HEK293T (cell line): ENCODE measurements at regions not wholly inside any gene's neighbourhood (a gene's known extent, or its start where the extent isn't known, plus 50 kb on each side); places are given as distances from the start of the nearest gene placed in this dataset.

ENCODE experiments used
- ARNT ChIP-seq: fragments of 450-650 bp; IDR thresholded peaks from 2 replicates; pipeline ENCODE4 v1.6.1; 2017; ENCODE audit warnings: mild to moderate bottlenecking
- BHLHE40 ChIP-seq: fragments of 450-650 bp; IDR thresholded peaks from 2 replicates; pipeline ENCODE4 v1.6.1; 2016; ENCODE audit warnings: mild to moderate bottlenecking, moderate library complexity, borderline replicate concordance
- FOXM1 ChIP-seq: fragments of 450-650 bp; IDR thresholded peaks from 2 replicates; pipeline ENCODE4 v1.6.1; 2017; ENCODE audit warnings: mild to moderate bottlenecking, borderline replicate concordance
- LEF1 ChIP-seq: fragments of 450-650 bp; IDR thresholded peaks from 2 replicates; pipeline ENCODE4 v1.6.1; 2017; ENCODE audit warnings: mild to moderate bottlenecking, borderline replicate concordance
- SP1 ChIP-seq: fragments of 450-650 bp; IDR thresholded peaks from 2 replicates; pipeline ENCODE4 v1.6.1; 2017
- SUZ12 ChIP-seq: fragments of 450-650 bp; IDR thresholded peaks from 2 replicates; pipeline ENCODE4 v1.6.1; 2016; ENCODE audit warnings: mild to moderate bottlenecking
- TF ChIP-seq, protein P1 (sequence below): fragments of 450-650 bp; IDR thresholded peaks from 2 replicates; pipeline ENCODE4 v1.6.1; 2016

DNA sequence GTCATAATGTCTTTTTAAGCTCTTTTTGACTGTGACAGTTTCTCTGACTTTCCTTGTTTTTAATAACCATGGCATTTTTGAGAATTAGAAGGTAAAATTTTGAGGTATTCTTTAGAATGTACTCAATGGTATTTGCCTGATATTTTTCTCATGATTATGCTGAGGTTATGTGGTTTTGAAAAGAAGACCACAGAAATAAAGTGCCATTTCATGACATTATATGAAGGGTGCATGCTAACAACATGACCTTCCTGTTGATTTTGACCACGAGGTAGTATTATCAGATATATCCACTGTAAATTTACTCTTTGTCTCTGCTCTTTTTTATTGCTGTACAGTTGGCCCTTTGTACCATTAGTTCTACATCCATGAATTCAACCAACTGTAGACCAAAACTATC lies 1418.5 kb downstream of the PLA2G4A start:
- TF ChIP-seq SP1 (no peak), SUZ12 (no peak), FOXM1 (no peak), LEF1 (no peak), BHLHE40 (no peak), ARNT (no peak)
- TF ChIP-seq, protein P1, sequence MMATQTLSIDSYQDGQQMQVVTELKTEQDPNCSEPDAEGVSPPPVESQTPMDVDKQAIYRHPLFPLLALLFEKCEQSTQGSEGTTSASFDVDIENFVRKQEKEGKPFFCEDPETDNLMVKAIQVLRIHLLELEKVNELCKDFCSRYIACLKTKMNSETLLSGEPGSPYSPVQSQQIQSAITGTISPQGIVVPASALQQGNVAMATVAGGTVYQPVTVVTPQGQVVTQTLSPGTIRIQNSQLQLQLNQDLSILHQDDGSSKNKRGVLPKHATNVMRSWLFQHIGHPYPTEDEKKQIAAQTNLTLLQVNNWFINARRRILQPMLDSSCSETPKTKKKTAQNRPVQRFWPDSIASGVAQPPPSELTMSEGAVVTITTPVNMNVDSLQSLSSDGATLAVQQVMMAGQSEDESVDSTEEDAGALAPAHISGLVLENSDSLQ, result no peak
